ENCODE measurements at regions not wholly inside any gene's neighbourhood (a gene's known extent, or its start where the extent isn't known, plus 50 kb on each side); places are given as distances from the start of the nearest gene placed in this dataset.

DNA sequence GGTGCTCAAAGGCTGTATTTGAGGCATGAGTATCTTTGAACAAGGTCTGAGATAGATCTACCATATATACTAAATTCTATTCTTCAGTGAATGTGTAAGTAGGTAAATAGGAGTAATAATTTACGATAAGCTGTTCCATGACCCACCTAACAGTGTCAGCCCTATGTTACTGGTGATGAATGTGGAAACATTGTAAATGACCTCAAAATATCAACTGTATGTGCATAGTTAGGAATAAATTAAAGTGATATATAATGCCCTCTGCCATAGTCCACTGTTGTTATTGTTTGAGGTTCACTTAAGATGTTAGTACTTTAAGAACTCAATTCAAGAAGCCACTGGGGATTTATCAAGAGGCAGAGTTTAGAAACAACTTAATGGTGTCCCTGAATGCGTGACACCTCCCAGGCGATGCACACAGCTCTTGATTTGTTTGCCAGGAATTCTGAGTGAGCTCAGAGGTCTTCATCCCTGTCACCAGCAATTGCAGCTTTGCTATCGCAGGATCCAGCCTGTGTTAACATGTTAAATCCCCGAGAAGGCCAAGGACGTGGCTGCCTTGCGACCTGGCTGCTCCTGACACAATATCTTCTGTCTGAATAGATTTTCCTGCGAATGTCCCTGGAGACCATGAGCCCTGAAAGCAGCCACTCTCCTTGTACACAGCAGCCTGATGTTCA lies 104.9 kb downstream of the KLF6 start:
- FAIRE-seq, result no peak
- no peaks in the 10 kb centered on the region for H3K9me1 ChIP-seq (replicated peaks; ENCODE audit: control insufficient read depth, extremely low read depth, insufficient read depth, low read length)

DNA sequence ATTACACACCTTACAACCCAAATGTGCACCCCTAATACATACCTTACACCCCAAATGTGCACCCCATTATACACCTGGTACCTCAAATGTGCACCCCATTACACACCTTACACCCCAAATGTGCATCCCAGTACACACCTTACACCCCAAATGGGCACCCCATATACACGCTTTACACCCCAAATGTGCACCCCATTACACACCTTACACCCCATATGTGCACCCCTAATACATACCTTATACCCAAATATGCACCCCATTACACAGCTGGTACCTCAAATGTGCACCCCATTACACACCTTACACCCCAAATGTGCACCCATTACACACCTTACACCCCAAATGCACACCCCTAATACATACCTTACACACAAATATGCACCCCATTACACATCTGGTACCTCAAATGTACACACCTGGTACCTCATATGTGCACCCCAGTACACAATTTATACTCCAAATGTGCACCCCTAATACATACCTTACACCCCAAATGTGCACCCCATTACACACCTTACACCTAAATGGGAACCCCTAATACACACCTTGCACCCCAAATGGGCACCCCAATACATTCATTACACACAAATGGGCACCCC lies 106.3 kb downstream of the KLF6 start:
- no peaks in the 10 kb centered on the region for H4K20me1 ChIP-seq (replicated peaks; ENCODE audit: control insufficient read depth, extremely low read depth, insufficient read depth, low read length)
- intact Hi-C loops (cut with micrococcal nuclease) (no loop called here), dilution Hi-C loops (cut with MboI; ENCODE audit: extremely low pct_ligation_motif_present, low sequenced_read_pairs) (no loop called here)
- no peak overlapping the region for H3K27ac ChIP-seq (ENCODE audit: insufficient read depth, low read depth, low read length)
- TF ChIP-seq POLR2A (IDR thresholded peaks at IDR 0.05; ENCODE audit: low read depth, low read length) (no peak), CTCF (IDR thresholded peaks at IDR 0.05; ENCODE audit: extremely low read depth in 1 of 2, insufficient read depth in 1 of 2, low read depth in 1 of 2, low read length in 2 of 2) (no peak), FOS (IDR thresholded peaks at IDR 0.05; ENCODE audit: borderline replicate concordance, insufficient read depth, low read length) (no peak), GATA2 (IDR thresholded peaks at IDR 0.05; ENCODE audit: insufficient read depth, insufficient read length, low read depth, low read length) (no peak), MAX (IDR thresholded peaks at IDR 0.05; ENCODE audit: insufficient read depth, insufficient read length) (no peak), JUN (IDR thresholded peaks at IDR 0.05; ENCODE audit: borderline replicate concordance, insufficient read depth, insufficient read length, low read depth) (no peak), MYC (IDR thresholded peaks at IDR 0.05; ENCODE audit: low read depth, low read length) (no peak), EZH2 (IDR thresholded peaks at IDR 0.05; ENCODE audit: borderline replicate concordance, low read depth, low read length, severe bottlenecking) (no peak), POLR2AphosphoS5 (IDR thresholded peaks at IDR 0.05; ENCODE audit: insufficient read depth, low read depth, low read length) (no peak)
- no TSS peak for BruUV-seq (replicated peaks)
- DNase-seq (ENCODE audit: low read depth, low spot score) (no peak), FAIRE-seq (no peak)
- no peaks in the 10 kb centered on the region for H3K79me2 ChIP-seq (ENCODE audit: control insufficient read depth, insufficient read depth, low read length)
- no peak overlapping the region for H2AFZ ChIP-seq (ENCODE audit: low read depth, low read length)
- no peak overlapping the region for H3K4me3 ChIP-seq (replicated peaks in 1 of 3; ENCODE audit: insufficient read depth in 1 of 3, low read depth in 1 of 3, low read length in 3 of 3)
- H3K27me3 ChIP-seq (ENCODE audit: control insufficient read depth in 2 of 2, insufficient read depth in 2 of 2, low read length in 2 of 2), result no peaks in the 10 kb centered on the region
- ChIA-PET CTCF (no interaction called here), POLR2A (no interaction called here)
- H3K9me1 ChIP-seq (replicated peaks; ENCODE audit: control insufficient read depth, extremely low read depth, insufficient read depth, low read length), result no peaks in the 10 kb centered on the region
- H3K9ac ChIP-seq (replicated peaks; ENCODE audit: extremely low read depth, insufficient read depth, low read length), result no peak overlapping the region
- no peak overlapping the region for H3K4me2 ChIP-seq (ENCODE audit: insufficient read depth, low read length)
- no peaks in the 10 kb centered on the region for H3K9me3 ChIP-seq (replicated peaks; ENCODE audit: control insufficient read depth, insufficient read depth, low read length)
- H3K4me1 ChIP-seq (ENCODE audit: control insufficient read depth, extremely low read depth, insufficient read depth, low read length), result no peaks in the 10 kb centered on the region
- H3K36me3 ChIP-seq (ENCODE audit: control insufficient read depth in 2 of 2, extremely low read depth in 1 of 2, insufficient read depth in 2 of 2, low read length in 2 of 2), result no peaks in the 10 kb centered on the region

More for the DNA sequence above, 104.9 kb downstream of the KLF6 start:
- dilution Hi-C loops (cut with MboI; ENCODE audit: extremely low pct_ligation_motif_present, low sequenced_read_pairs), result no loop called here
- CTCF ChIA-PET, result no interaction called here
- no TSS peak for BruUV-seq (replicated peaks)
- H3K36me3 ChIP-seq (ENCODE audit: control insufficient read depth in 2 of 2, extremely low read depth in 1 of 2, insufficient read depth in 2 of 2, low read length in 2 of 2), result no peaks in the 10 kb centered on the region
- no peak for DNase-seq (ENCODE audit: low read depth, low spot score)
- POLR2A ChIA-PET, result no interaction called here
- H3K9me3 ChIP-seq (replicated peaks; ENCODE audit: control insufficient read depth, insufficient read depth, low read length), result no peaks in the 10 kb centered on the region
- H3K4me2 ChIP-seq (ENCODE audit: insufficient read depth, low read length), result no peak overlapping the region
- H3K4me1 ChIP-seq (ENCODE audit: control insufficient read depth, extremely low read depth, insufficient read depth, low read length), result no peaks in the 10 kb centered on the region
- no peak overlapping the region for H2AFZ ChIP-seq (ENCODE audit: low read depth, low read length)
- TF ChIP-seq POLR2AphosphoS5 (IDR thresholded peaks at IDR 0.05; ENCODE audit: insufficient read depth, low read depth, low read length) (no peak), POLR2A (IDR thresholded peaks at IDR 0.05; ENCODE audit: low read depth, low read length) (no peak)
- no peaks in the 10 kb centered on the region for H3K79me2 ChIP-seq (ENCODE audit: control insufficient read depth, insufficient read depth, low read length)
- no peaks in the 10 kb centered on the region for H4K20me1 ChIP-seq (replicated peaks; ENCODE audit: control insufficient read depth, extremely low read depth, insufficient read depth, low read length)
- no peak overlapping the region for H3K9ac ChIP-seq (replicated peaks; ENCODE audit: extremely low read depth, insufficient read depth, low read length)
- intact Hi-C loops (cut with micrococcal nuclease), result no loop called here
- no peak overlapping the region for H3K27ac ChIP-seq (ENCODE audit: insufficient read depth, low read depth, low read length)
- no peak overlapping the region for H3K4me3 ChIP-seq (replicated peaks in 1 of 3; ENCODE audit: insufficient read depth in 1 of 3, low read depth in 1 of 3, low read length in 3 of 3)
- H3K27me3 ChIP-seq (ENCODE audit: control insufficient read depth in 2 of 2, insufficient read depth in 2 of 2, low read length in 2 of 2), result no peaks in the 10 kb centered on the region
